Heart left ventricle (tissue), 13 donors: ENCODE measurements at regions not wholly inside any gene's neighbourhood (a gene's known extent, or its start where the extent isn't known, plus 50 kb on each side); places are given as distances from the start of the nearest gene placed in this dataset.

Experiments
- CTCF ChIP-seq, 12 donors: fragments of 200-600 bp; sonication (generic) in 4 of 12; IDR thresholded peaks; one replicate each; pipeline versions ENCODE4 v1.5.0 to v1.8.0; 2018 to 2022; ENCODE audit warnings: antibody characterized with exemption in 12 of 12, mild to moderate bottlenecking in 5 of 12
- POLR2A ChIP-seq, 2 donors: fragments of 450-650 bp; IDR thresholded peaks; one replicate each; pipeline ENCODE4 v1.6.1; 2017; ENCODE audit warnings: antibody characterized with exemption in 2 of 2, mild to moderate bottlenecking in 2 of 2, moderate library complexity in 2 of 2
- donor health status: ischemic (EF 13 %, LVEDD 7.1; RV severe dilation, severe dysfunction).
- donor health status: DM: no; HTN: yes; CAD: no.
- donor health status: DM: no; HTN: no; CAD: no.
- donor health status: ischemic (EF 25% LVEDD 6.9; RV normal size, moderate dysfunction).
- donor health status: ischemic (EF 25% LVEDD 5.7; RV mildly dilated, moderate dysfunction).
- donor health status: ischemic (EF 35%, LVEDD 5.7; RV mildly dilated, moderate dysfunction).
- donor health status: nonischemic (EF 11% LVEDD 7.7; RV severe dilation, severe dysfunction).
- donor health status: DM: yes; HTN: yes; CAD: no.
- donor health status: PGD.
- donor health status: ischemic (EF 29% LVEDD 5.4; RV normal size, mild dysfunction).
- donor health status: nonischemic (EF 23%, LVEDD 6.1; RV moderate dilation, normal function).

GRCh38 chr10:121155742-121156474, 304.7 kb downstream of the WDR11 start:
- TF ChIP-seq CTCF (IDR thresholded peaks at IDR 0.05) (no peak), POLR2A (IDR thresholded peaks at IDR 0.05) (no peak)
